ENCODE measurements at regions not wholly inside any gene's neighbourhood (a gene's known extent, or its start where the extent isn't known, plus 50 kb on each side); places are given as distances from the start of the nearest gene placed in this dataset.

- Mint-ChIP-seq H3K4me1 (no peaks in the 10 kb centered on the region), H3K4me3 (no peak overlapping the region), H3K9me3 (peaks cover 9% of the 10 kb centered on the region), H3K36me3 (ENCODE audit: low read depth) (no peaks in the 10 kb centered on the region), H3K27ac (ENCODE audit: unreplicated experiment) (no peak overlapping the region), H3K27me3 (ENCODE audit: low read depth) (no peaks in the 10 kb centered on the region)
- no peak for DNase-seq (ENCODE audit: low read depth, low spot score)
- TF ChIP-seq CTCF (conservative IDR thresholded peaks at IDR 0.05), result no peak
These were observed 614.7 kb upstream of the ST8SIA4 start for GRCh38 chr5:101517795-101518194.

GRCh38 chr5:101515721-101516120 is 612.6 kb upstream of the ST8SIA4 start:
- Mint-ChIP-seq H3K36me3 (ENCODE audit: low read depth) (no peaks in the 10 kb centered on the region), H3K27me3 (ENCODE audit: low read depth) (no peaks in the 10 kb centered on the region), H3K4me3 (no peak overlapping the region), H3K9me3 (peaks cover 9% of the 10 kb centered on the region), H3K4me1 (no peaks in the 10 kb centered on the region), H3K27ac (ENCODE audit: unreplicated experiment) (no peak overlapping the region)
- DNase-seq (ENCODE audit: low read depth, low spot score), result no peak
- TF ChIP-seq CTCF (conservative IDR thresholded peaks at IDR 0.05), result no peak

GRCh38 chr5:101505891-101506570 is 602.9 kb upstream of the ST8SIA4 start:
- Mint-ChIP-seq H3K4me3 (no peak overlapping the region), H3K36me3 (ENCODE audit: low read depth) (peaks cover 4% of the 10 kb centered on the region), H3K4me1 (no peaks in the 10 kb centered on the region), H3K9me3 (peaks cover 10% of the 10 kb centered on the region), H3K27ac (ENCODE audit: unreplicated experiment) (no peak overlapping the region), H3K27me3 (ENCODE audit: low read depth) (no peaks in the 10 kb centered on the region)
- no peak for TF ChIP-seq CTCF (conservative IDR thresholded peaks at IDR 0.05)
- no peak for DNase-seq (ENCODE audit: low read depth, low spot score)

GRCh38 chr5:101482931-101483330 is 579.8 kb upstream of the ST8SIA4 start:
- Mint-ChIP-seq H3K9me3 (peaks cover 2% of the 10 kb centered on the region), H3K36me3 (ENCODE audit: low read depth) (no peaks in the 10 kb centered on the region), H3K27ac (ENCODE audit: unreplicated experiment) (peak overlapping the region; percentile 70), H3K4me3 (no peak overlapping the region), H3K27me3 (ENCODE audit: low read depth) (no peaks in the 10 kb centered on the region), H3K4me1 (no peaks in the 10 kb centered on the region)
- no peak for TF ChIP-seq CTCF (conservative IDR thresholded peaks at IDR 0.05)
- no peak for DNase-seq (ENCODE audit: low read depth, low spot score)

- no peaks in the 10 kb centered on the region for H3K27me3 Mint-ChIP-seq (ENCODE audit: low read depth)
- H3K4me3 Mint-ChIP-seq, result no peak overlapping the region
- DNase-seq (ENCODE audit: low read depth, low spot score), result no peak
- H3K4me1 Mint-ChIP-seq, result no peaks in the 10 kb centered on the region
- H3K9me3 Mint-ChIP-seq, result no peaks in the 10 kb centered on the region
- H3K27ac Mint-ChIP-seq (ENCODE audit: unreplicated experiment), result no peak overlapping the region
- H3K36me3 Mint-ChIP-seq (ENCODE audit: low read depth), result no peaks in the 10 kb centered on the region
- no peak for TF ChIP-seq CTCF (conservative IDR thresholded peaks at IDR 0.05)
These were observed 570.4 kb upstream of the ST8SIA4 start for GRCh38 chr5:101473483-101473882.
